H9 (cell line): ENCODE measurements at regions not wholly inside any gene's neighbourhood (a gene's known extent, or its start where the extent isn't known, plus 50 kb on each side); places are given as distances from the start of the nearest gene placed in this dataset.

Source experiments
- DNase-seq: peaks from one replicate; pipeline ENCODE4 v3.0.0-alpha.2; 2017
- H2AFZ ChIP-seq: one replicate; pipeline ENCODE4 v1.6.1; 2013; ENCODE audit warnings: mild to moderate bottlenecking, low read length, control low read depth, moderate library complexity
- H2AK5ac ChIP-seq: 2 replicates; pipeline ENCODE4 v1.6.1; 2013; ENCODE audit warnings: low read length, control low read depth, mixed read lengths; ENCODE audit not compliant: insufficient read length
- H2BK120ac ChIP-seq: one replicate; pipeline ENCODE4 v1.6.1; 2013; ENCODE audit warnings: low read depth, mild to moderate bottlenecking, low read length, control low read depth, inconsistent platforms; ENCODE audit not compliant: poor library complexity, severe bottlenecking
- H2BK12ac ChIP-seq: 2 replicates; pipeline ENCODE4 v1.6.1; 2013; ENCODE audit warnings: low read length, control low read depth, mixed read lengths, low read depth; ENCODE audit not compliant: insufficient read length
- H2BK15ac ChIP-seq: 2 replicates; pipeline ENCODE4 v1.6.1; 2013; ENCODE audit warnings: low read depth, low read length, control low read depth
- H2BK20ac ChIP-seq: one replicate; pipeline ENCODE4 v1.6.1; 2013; ENCODE audit warnings: low read depth, mild to moderate bottlenecking, low read length, control low read depth, inconsistent platforms; ENCODE audit not compliant: poor library complexity, severe bottlenecking
- H2BK5ac ChIP-seq: 2 replicates; pipeline ENCODE4 v1.6.1; 2013; ENCODE audit warnings: low read length, control low read depth, mixed read lengths; ENCODE audit not compliant: insufficient read length
- H3K14ac ChIP-seq: 2 replicates; pipeline ENCODE4 v1.6.1; 2013; ENCODE audit warnings: low read length, control low read depth; ENCODE audit not compliant: insufficient read depth
- H3K18ac ChIP-seq: 2 replicates; pipeline ENCODE4 v1.6.1; 2013; ENCODE audit warnings: low read depth, mild to moderate bottlenecking, mixed read lengths, low read length, control low read depth; ENCODE audit not compliant: insufficient read length
- H3K23ac ChIP-seq: 2 replicates; pipeline ENCODE4 v1.6.1; 2013; ENCODE audit warnings: low read length, control low read depth, mixed read lengths, low read depth; ENCODE audit not compliant: insufficient read length
- H3K23me2 ChIP-seq: 2 replicates; pipeline ENCODE4 v1.6.1; 2013; ENCODE audit warnings: low read depth, mild to moderate bottlenecking, mixed read lengths, low read length, control low read depth; ENCODE audit not compliant: insufficient read length, poor library complexity, severe bottlenecking
- H3K27ac ChIP-seq: 2 replicates; pipeline ENCODE4 v1.5.1; 2013; ENCODE audit warnings: low read length, control low read depth, mixed read lengths, low read depth; ENCODE audit not compliant: insufficient read length
- H3K27me3 ChIP-seq: 2 replicates; pipeline ENCODE4 v1.6.1; 2013; ENCODE audit warnings: low read length, control low read depth, inconsistent platforms; ENCODE audit not compliant: insufficient read depth
- H3K4ac ChIP-seq: 2 replicates; pipeline ENCODE4 v1.6.1; 2013; ENCODE audit warnings: low read depth, mild to moderate bottlenecking, control low read depth, inconsistent platforms, low read length, moderate library complexity
- H3K4me1 ChIP-seq: 2 replicates; pipeline ENCODE4 v1.6.1; 2013; ENCODE audit warnings: low read length, control low read depth, inconsistent platforms; ENCODE audit not compliant: insufficient read depth
- H3K4me2 ChIP-seq: 2 replicates; pipeline ENCODE4 v1.6.1; 2013; ENCODE audit warnings: low read length, control low read depth, mixed read lengths; ENCODE audit not compliant: insufficient read length, insufficient read depth
- H3K56ac ChIP-seq: 2 replicates; pipeline ENCODE4 v1.6.1; 2013; ENCODE audit warnings: low read depth, mild to moderate bottlenecking, mixed read lengths, low read length, control low read depth; ENCODE audit not compliant: insufficient read length
- H3K79me1 ChIP-seq: 2 replicates; pipeline ENCODE4 v1.6.1; 2013; ENCODE audit warnings: low read depth, mild to moderate bottlenecking, moderate library complexity, low read length, control low read depth, inconsistent platforms; ENCODE audit not compliant: insufficient read depth, poor library complexity, severe bottlenecking
- H3K79me2 ChIP-seq: 2 replicates; pipeline ENCODE4 v1.6.1; 2013; ENCODE audit warnings: low read length, control low read depth, inconsistent platforms; ENCODE audit not compliant: insufficient read depth
- H3K9ac ChIP-seq: 2 replicates; pipeline ENCODE4 v1.6.1; 2013; ENCODE audit warnings: low read length, control low read depth, mixed read lengths; ENCODE audit not compliant: insufficient read length; ENCODE audit errors: extremely low read depth
- H3K9me3 ChIP-seq: one replicate; pipeline ENCODE4 v1.6.1; 2013; ENCODE audit warnings: low read depth, low read length, inconsistent platforms; ENCODE audit not compliant: control insufficient read depth
- H3T11ph ChIP-seq: one replicate; pipeline ENCODE4 v1.6.1; 2013; ENCODE audit warnings: mild to moderate bottlenecking, low read length, control low read depth, inconsistent platforms
- H4K20me1 ChIP-seq: one replicate; pipeline ENCODE4 v1.6.1; 2013; ENCODE audit not compliant: control insufficient read depth, insufficient read length, insufficient read depth
- H4K5ac ChIP-seq: 2 replicates; pipeline ENCODE4 v1.6.1; 2013; ENCODE audit warnings: low read depth, mild to moderate bottlenecking, mixed read lengths, low read length, control low read depth; ENCODE audit not compliant: insufficient read length
- H4K8ac ChIP-seq: replicated peaks from 2 replicates; pipeline ENCODE4 v1.6.1; 2013; ENCODE audit warnings: low read length, control low read depth, mixed read lengths, low read depth; ENCODE audit not compliant: insufficient read length
- H4K91ac ChIP-seq: 2 replicates; pipeline ENCODE4 v1.6.1; 2013; ENCODE audit warnings: low read depth, mild to moderate bottlenecking, moderate library complexity, mixed read lengths, low read length, control low read depth; ENCODE audit not compliant: insufficient read length
- H3K27ac Mint-ChIP-seq, 3 experiments: 2 replicates in 2 of 3; 3 replicates in 1 of 3; pipeline ENCODE4 v1.8.0; 2020 to 2021; ENCODE audit warnings: mixed read lengths in 3 of 3, mild to moderate bottlenecking in 1 of 3, moderate library complexity in 1 of 3
- H3K27me3 Mint-ChIP-seq: 2 replicates; pipeline ENCODE4 v1.8.0; 2021; ENCODE audit warnings: low read depth, mild to moderate bottlenecking, moderate library complexity, mixed read lengths
- H3K36me3 Mint-ChIP-seq, 3 experiments: 2 replicates in 2 of 3; 3 replicates in 1 of 3; pipeline ENCODE4 v1.8.0; 2020 to 2021; ENCODE audit warnings: low read depth in 3 of 3, mixed read lengths in 3 of 3; ENCODE audit not compliant: insufficient read depth in 1 of 3
- H3K4me1 Mint-ChIP-seq, 2 experiments: 2 replicates each; pipeline ENCODE4 v1.8.0; 2020; ENCODE audit warnings: mixed read lengths in 2 of 2
- H3K4me3 Mint-ChIP-seq, 2 experiments: 2 replicates in 1 of 2; 3 replicates in 1 of 2; pipeline ENCODE4 v1.8.0; 2020 to 2021; ENCODE audit warnings: mild to moderate bottlenecking in 2 of 2, mixed read lengths in 2 of 2, moderate library complexity in 1 of 2
- H3K9me3 Mint-ChIP-seq, 2 experiments: 2 replicates in 1 of 2; 3 replicates in 1 of 2; pipeline ENCODE4 v1.8.0; 2020; ENCODE audit warnings: mild to moderate bottlenecking in 2 of 2, mixed read lengths in 2 of 2, moderate library complexity in 1 of 2
- CTCF ChIP-seq: fragments of 200-600 bp; sonication (generic); conservative IDR thresholded peaks from 3 replicates; pipeline ENCODE4 v1.8.0; 2021; ENCODE audit warnings: antibody characterized with exemption, mild to moderate bottlenecking
- WGBS: extraction: QIAGEN DNeasy Blood & Tissue Kit; methylation state at CpG from one replicate; pipeline ENCODE4 v1.1.7; 2013; ENCODE audit warnings: missing lambda C conversion rate, low lambda C conversion rate, mixed read lengths; ENCODE audit not compliant: insufficient read length; ENCODE audit errors: extremely low coverage; 5-methylcytosine and 5-hydroxymethylcytosine counted together

GRCh38 chr3:86126552-86126951 is 864.4 kb downstream of the VGLL3 start:
- DNase-seq = no peak
- Histone ChIP-seq H3K27ac (no peak overlapping the region), H3T11ph (no peak overlapping the region), H2BK12ac (no peak overlapping the region), H2AK5ac (no peak overlapping the region), H3K9me3 (no peaks in the 10 kb centered on the region), H3K4me2 (no peak overlapping the region), H3K4me1 (no peaks in the 10 kb centered on the region), H3K9ac (no peak overlapping the region), H3K27me3 (no peaks in the 10 kb centered on the region), H4K8ac (no peak overlapping the region), H3K79me1 (no peaks in the 10 kb centered on the region), H3K18ac (no peak overlapping the region), H3K4ac (no peak overlapping the region), H3K79me2 (no peaks in the 10 kb centered on the region), H3K23ac (no peak overlapping the region), H2AFZ (no peak overlapping the region), H2BK120ac (no peak overlapping the region), H2BK20ac (no peak overlapping the region), H4K5ac (no peak overlapping the region), H3K23me2 (no peaks in the 10 kb centered on the region), H2BK15ac (no peak overlapping the region), H2BK5ac (no peak overlapping the region), H3K56ac (no peak overlapping the region), H4K91ac (no peak overlapping the region), H3K14ac (no peak overlapping the region), H4K20me1 (no peaks in the 10 kb centered on the region)
- no peak overlapping the region for H3K4me3 Mint-ChIP-seq
- TF ChIP-seq CTCF = no peak
- peaks cover 13 to 23% of the 10 kb centered on the region in 2 experiments for H3K9me3 Mint-ChIP-seq
- H3K36me3 Mint-ChIP-seq = peaks cover 5 to 11% (median 8%) of the 10 kb centered on the region in 3 experiments; a peak in 6 of 7 replicates
- H3K4me1 Mint-ChIP-seq = no peaks in the 10 kb centered on the region
- WGBS = no CpG with 5 or more reads among the region's 5 CpGs
- H3K27me3 Mint-ChIP-seq = no peaks in the 10 kb centered on the region
- no peak overlapping the region for H3K27ac Mint-ChIP-seq
